IMR-90 (cell line): ENCODE measurements at regions not wholly inside any gene's neighbourhood (a gene's known extent, or its start where the extent isn't known, plus 50 kb on each side); places are given as distances from the start of the nearest gene placed in this dataset.

ENCODE experiments used
- ATAC-seq: fragments of 200-7000 bp; cut with Tn5 transposase; 2 replicates; pipeline ENCODE4 v1.9.1; 2020; ENCODE audit warnings: low read depth, mild to moderate bottlenecking, moderate library complexity
- BruUV-seq: library from RNA; stranded (reverse); fragments of 400-500 nt; replicated peaks from 2 replicates; lab custom pipeline; 2021; lab: Mats Ljungman, UMichigan
- CTCF ChIA-PET: fragments of 300-600 bp; formaldehyde crosslinking; extraction: SDS; loops from one replicate; lab custom pipeline; 2021; ENCODE audit warnings: antibody characterized with exemption; lab: Yijun Ruan, JAX
- POLR2A ChIA-PET: fragments of 300-600 bp; sonication (Branson Sonifier 250); formaldehyde crosslinking; loops from one replicate; lab custom pipeline; 2022; ENCODE audit warnings: antibody characterized with exemption; ENCODE audit not compliant: unreplicated experiment; lab: Charles Lee
- DNase-seq: peaks from one replicate; pipeline ENCODE4 v3.0.0; 2013
- H2AFZ ChIP-seq: replicated peaks from 2 replicates; pipeline ENCODE3; 2013; ENCODE audit warnings: low read length, mild to moderate bottlenecking; ENCODE audit not compliant: poor library complexity
- H2AK5ac ChIP-seq: 2 replicates; pipeline ENCODE4 v1.6.1; 2013; ENCODE audit warnings: low read depth, low read length, inconsistent platforms
- H2AK9ac ChIP-seq: replicated peaks from 2 replicates; pipeline ENCODE3; 2013; ENCODE audit warnings: mild to moderate bottlenecking, low read depth, low read length, moderate library complexity; ENCODE audit not compliant: poor library complexity
- H2BK120ac ChIP-seq: 2 replicates; pipeline ENCODE4 v1.6.1; 2013; ENCODE audit warnings: low read depth, low read length, inconsistent platforms
- H2BK15ac ChIP-seq: 3 replicates; pipeline ENCODE4 v1.6.1; 2013; ENCODE audit warnings: low read depth, low read length, inconsistent platforms
- H2BK20ac ChIP-seq: 2 replicates; pipeline ENCODE4 v1.6.1; 2013; ENCODE audit warnings: low read depth, mild to moderate bottlenecking, inconsistent platforms, low read length, moderate library complexity
- H2BK5ac ChIP-seq: 2 replicates; pipeline ENCODE4 v1.6.1; 2013; ENCODE audit warnings: mild to moderate bottlenecking, low read depth, low read length, inconsistent platforms; ENCODE audit not compliant: poor library complexity, severe bottlenecking
- H3K14ac ChIP-seq: replicated peaks from 2 replicates; pipeline ENCODE4 v1.6.1; 2013; ENCODE audit warnings: low read depth, low read length, inconsistent platforms
- H3K18ac ChIP-seq: 2 replicates; pipeline ENCODE4 v1.6.1; 2013; ENCODE audit warnings: low read depth, low read length, control low read depth
- H3K23ac ChIP-seq: 2 replicates; pipeline ENCODE4 v1.6.1; 2013; ENCODE audit warnings: low read depth, low read length, inconsistent platforms
- H3K27ac ChIP-seq: 2 replicates; pipeline ENCODE4 v1.5.1; 2013; ENCODE audit warnings: mild to moderate bottlenecking, control low read depth, low read length; ENCODE audit not compliant: insufficient read depth
- H3K27me3 ChIP-seq: 2 replicates; pipeline ENCODE4 v1.6.1; 2013; ENCODE audit warnings: low read length; ENCODE audit not compliant: control insufficient read depth, insufficient read depth
- H3K36me3 ChIP-seq: 2 replicates; pipeline ENCODE4 v1.6.1; 2013; ENCODE audit warnings: low read length, mixed read lengths; ENCODE audit not compliant: control insufficient read depth, insufficient read depth
- H3K4ac ChIP-seq: 2 replicates; pipeline ENCODE4 v1.6.1; 2013; ENCODE audit warnings: low read depth, low read length, inconsistent platforms
- H3K4me1 ChIP-seq: 2 replicates; pipeline ENCODE4 v1.6.1; 2013; ENCODE audit warnings: low read length, mixed read lengths; ENCODE audit not compliant: control insufficient read depth, insufficient read depth
- H3K4me2 ChIP-seq: 2 replicates; pipeline ENCODE4 v1.6.1; 2013; ENCODE audit warnings: low read depth, mild to moderate bottlenecking, control low read depth, low read length, moderate library complexity
- H3K4me3 ChIP-seq: 2 replicates; pipeline ENCODE4 v1.5.1; 2013; ENCODE audit warnings: low read depth, mild to moderate bottlenecking, control low read depth, low read length, moderate library complexity; ENCODE audit not compliant: insufficient read depth
- H3K56ac ChIP-seq: 2 replicates; pipeline ENCODE4 v1.6.1; 2013; ENCODE audit warnings: low read length, inconsistent platforms; ENCODE audit not compliant: insufficient read depth; ENCODE audit errors: extremely low read depth
- H3K79me1 ChIP-seq, 2 experiments: 2 replicates each; pipeline ENCODE4 v1.6.1; 2013; ENCODE audit warnings: low read length in 2 of 2, inconsistent platforms in 1 of 2, low read depth in 1 of 2
- H3K9ac ChIP-seq: 2 replicates; pipeline ENCODE4 v1.6.1; 2013; ENCODE audit warnings: low read depth, low read length, control low read depth
- H3K9me1 ChIP-seq: 2 replicates; pipeline ENCODE4 v1.6.1; 2013; ENCODE audit warnings: low read length, inconsistent platforms; ENCODE audit not compliant: insufficient read depth
- H3K9me3 ChIP-seq: 2 replicates; pipeline ENCODE4 v1.6.1; 2013; ENCODE audit warnings: low read length; ENCODE audit not compliant: control insufficient read depth, insufficient read depth
- H4K20me1 ChIP-seq: 2 replicates; pipeline ENCODE4 v1.6.1; 2013; ENCODE audit warnings: low read length, inconsistent platforms; ENCODE audit not compliant: insufficient read depth
- H4K5ac ChIP-seq: 2 replicates; pipeline ENCODE4 v1.6.1; 2013; ENCODE audit warnings: mild to moderate bottlenecking, low read depth, low read length, control low read depth
- H4K8ac ChIP-seq, 2 experiments: 2 replicates each; pipeline ENCODE4 v1.6.1; 2013; ENCODE audit warnings: low read depth in 2 of 2, low read length in 2 of 2, control low read depth in 1 of 2, inconsistent platforms in 1 of 2
- H4K91ac ChIP-seq: 2 replicates; pipeline ENCODE4 v1.6.1; 2013; ENCODE audit warnings: low read depth, low read length, inconsistent platforms; ENCODE audit not compliant: insufficient read depth
- BHLHE40 ChIP-seq: fragments of 150-350 bp; IDR thresholded peaks from 2 replicates; pipeline ENCODE4 v1.6.1; 2016; ENCODE audit warnings: mild to moderate bottlenecking, low read depth, low read length
- CEBPB ChIP-seq: IDR thresholded peaks from 2 replicates; pipeline ENCODE4 v1.6.1; 2012; ENCODE audit warnings: low read depth, low read length, improper control_type of control experiment
- FOS ChIP-seq: fragments of 150-350 bp; IDR thresholded peaks from 2 replicates; pipeline ENCODE4 v1.6.1; 2016; ENCODE audit warnings: low read depth, low read length
- POLR2A ChIP-seq: IDR thresholded peaks from 2 replicates; pipeline ENCODE4 v1.6.1; 2012; ENCODE audit warnings: mild to moderate bottlenecking, low read depth, low read length
- RCOR1 ChIP-seq: IDR thresholded peaks from 2 replicates; pipeline ENCODE4 v1.6.1; 2012; ENCODE audit warnings: mild to moderate bottlenecking, low read length, improper control_type of control experiment; ENCODE audit not compliant: insufficient replicate concordance
- WGBS, 2 experiments: methylation state at CpG; one replicate each; pipeline versions ENCODE4 v1.1.5 to v1.1.7; 2013; ENCODE audit warnings: missing lambda C conversion rate in 2 of 2; ENCODE audit not compliant: insufficient read length in 1 of 2; ENCODE audit errors: extremely low coverage in 2 of 2; 5-methylcytosine and 5-hydroxymethylcytosine counted together
- dilution Hi-C: fragments of 300-500 bp; cut with HindIII; formaldehyde crosslinking; loops from one replicate; pipeline ENCODE4 v1.14.3; 2018; ENCODE audit warnings: low sequenced_read_pairs; ENCODE audit not compliant: unreplicated experiment
- in situ Hi-C: fragments of 300-500 bp; cut with MboI; formaldehyde crosslinking; loops from 3 replicates; pipeline ENCODE4 v1.14.3; 2019; ENCODE audit warnings: low sequenced_read_pairs, inconsistent platforms, mixed read lengths
- intact Hi-C: fragments of 100-400 bp; cut with micrococcal nuclease; formaldehyde crosslinking; loops from 2 replicates; pipeline ENCODE4 v1.10.0; 2022

GRCh38 chr19:28867978-28868377, 345.0 kb downstream of the UQCRFS1 start:
- H3K9me3 ChIP-seq = no peaks in the 10 kb centered on the region
- TF ChIP-seq RCOR1 (no peak), FOS (no peak), CEBPB (no peak), BHLHE40 (no peak), POLR2A (no peak)
- BruUV-seq = no TSS peak
- H3K4me3 ChIP-seq = no peak overlapping the region
- H3K14ac ChIP-seq = no peak overlapping the region
- no peak overlapping the region for H3K4ac ChIP-seq
- no peaks in the 10 kb centered on the region for H3K79me1 ChIP-seq
- H3K4me1 ChIP-seq = no peaks in the 10 kb centered on the region
- POLR2A ChIA-PET = no interaction called here
- H2BK20ac ChIP-seq = no peak overlapping the region
- H2BK120ac ChIP-seq = no peak overlapping the region
- no peak overlapping the region for H3K27ac ChIP-seq
- no peak overlapping the region for H2AFZ ChIP-seq
- dilution Hi-C loops = no loop called here
- no CpG with 5 or more reads among the region's 4 CpGs for WGBS, 2 experiments
- H3K9ac ChIP-seq = no peak overlapping the region
- intact Hi-C loops = no loop called here
- H2BK5ac ChIP-seq = no peak overlapping the region
- no peak overlapping the region for H2BK15ac ChIP-seq
- DNase-seq (no peak), ATAC-seq (no peak)
- no peak overlapping the region for H3K4me2 ChIP-seq
- no peak overlapping the region for H4K8ac ChIP-seq
- H4K91ac ChIP-seq = no peak overlapping the region
- CTCF ChIA-PET = no interaction called here
- no peak overlapping the region for H3K18ac ChIP-seq
- H3K36me3 ChIP-seq = no peaks in the 10 kb centered on the region
- no peak overlapping the region for H2AK5ac ChIP-seq
- H2AK9ac ChIP-seq = no peak overlapping the region
- in situ Hi-C loops = no loop called here
- H3K56ac ChIP-seq = no peak overlapping the region
- H3K27me3 ChIP-seq = no peaks in the 10 kb centered on the region
- no peak overlapping the region for H4K5ac ChIP-seq
- no peak overlapping the region for H3K23ac ChIP-seq
- no peaks in the 10 kb centered on the region for H3K9me1 ChIP-seq
- H4K20me1 ChIP-seq = no peaks in the 10 kb centered on the region
